HUES64 (cell line): ENCODE measurements at regions not wholly inside any gene's neighbourhood (a gene's known extent, or its start where the extent isn't known, plus 50 kb on each side); places are given as distances from the start of the nearest gene placed in this dataset.

Experiments
- H3K27ac ChIP-seq: 2 replicates; pipeline ENCODE4 v1.7.0; 2013; ENCODE audit warnings: low read depth, low read length, inconsistent platforms
- H3K27me3 ChIP-seq: 2 replicates; pipeline ENCODE4 v1.6.1; 2013; ENCODE audit warnings: mild to moderate bottlenecking, low read length; ENCODE audit not compliant: insufficient read depth
- H3K36me3 ChIP-seq: 2 replicates; pipeline ENCODE4 v1.6.1; 2013; ENCODE audit warnings: mild to moderate bottlenecking, low read length; ENCODE audit not compliant: insufficient read depth
- H3K4me1 ChIP-seq: 2 replicates; pipeline ENCODE4 v1.6.1; 2013; ENCODE audit warnings: mild to moderate bottlenecking, low read length, moderate library complexity; ENCODE audit not compliant: insufficient read depth
- H3K4me3 ChIP-seq: 2 replicates; pipeline ENCODE4 v1.5.1; 2013; ENCODE audit warnings: mild to moderate bottlenecking, low read length, moderate library complexity
- H3K9ac ChIP-seq: 2 replicates; pipeline ENCODE4 v1.6.1; 2013; ENCODE audit warnings: mild to moderate bottlenecking, low read depth, low read length
- H3K9me3 ChIP-seq: 2 replicates; pipeline ENCODE4 v1.6.1; 2013; ENCODE audit warnings: low read depth, low read length; ENCODE audit not compliant: insufficient read depth
- WGBS: fragments of 150-250, 120-280 bp; methylation state at CpG from one replicate; pipeline ENCODE4 v1.1.7; 2013; ENCODE audit warnings: missing lambda C conversion rate; 5-methylcytosine and 5-hydroxymethylcytosine counted together

DNA sequence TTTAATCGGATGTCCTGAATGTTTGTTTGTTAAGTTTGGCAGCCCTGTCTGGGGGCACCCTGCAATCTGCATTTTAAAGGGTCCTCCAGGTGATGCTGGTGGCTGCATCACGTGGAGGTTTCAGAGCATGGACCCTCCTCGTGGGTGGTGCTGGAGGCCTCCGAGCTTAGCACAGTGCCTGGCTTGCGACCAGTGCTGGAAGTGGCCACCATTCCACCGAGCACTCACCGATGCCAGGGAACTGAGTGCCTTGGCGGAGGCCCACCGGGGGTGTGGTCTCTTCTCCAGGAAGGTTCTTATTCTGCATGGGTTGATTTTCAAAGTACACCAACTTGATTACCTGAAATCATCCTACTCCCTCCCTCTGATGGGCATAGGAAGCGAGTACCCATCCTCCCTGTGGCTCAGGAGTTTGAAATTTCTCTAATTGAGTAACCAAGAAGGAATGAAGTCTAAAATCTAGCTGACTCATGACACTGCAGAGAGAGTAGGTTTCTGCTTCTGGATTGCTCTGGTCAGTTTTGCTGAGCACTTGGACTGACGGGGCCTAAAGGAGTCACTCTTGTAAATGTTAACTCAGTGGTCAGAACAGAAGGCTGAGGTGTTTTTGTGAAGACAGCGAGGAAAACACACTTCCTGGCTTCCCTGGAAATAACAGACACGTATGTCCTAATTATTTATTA is 58.1 kb upstream of the SLC66A3 start:
- no peaks in the 10 kb centered on the region for H3K4me1 ChIP-seq
- H3K4me3 ChIP-seq: no peak overlapping the region
- no peak overlapping the region for H3K9ac ChIP-seq
- H3K36me3 ChIP-seq: no peaks in the 10 kb centered on the region
- no peak overlapping the region for H3K27ac ChIP-seq
- H3K27me3 ChIP-seq: no peaks in the 10 kb centered on the region
- no peaks in the 10 kb centered on the region for H3K9me3 ChIP-seq
- 91% methylated on average over 11 of the region's 13 CpGs for WGBS

DNA sequence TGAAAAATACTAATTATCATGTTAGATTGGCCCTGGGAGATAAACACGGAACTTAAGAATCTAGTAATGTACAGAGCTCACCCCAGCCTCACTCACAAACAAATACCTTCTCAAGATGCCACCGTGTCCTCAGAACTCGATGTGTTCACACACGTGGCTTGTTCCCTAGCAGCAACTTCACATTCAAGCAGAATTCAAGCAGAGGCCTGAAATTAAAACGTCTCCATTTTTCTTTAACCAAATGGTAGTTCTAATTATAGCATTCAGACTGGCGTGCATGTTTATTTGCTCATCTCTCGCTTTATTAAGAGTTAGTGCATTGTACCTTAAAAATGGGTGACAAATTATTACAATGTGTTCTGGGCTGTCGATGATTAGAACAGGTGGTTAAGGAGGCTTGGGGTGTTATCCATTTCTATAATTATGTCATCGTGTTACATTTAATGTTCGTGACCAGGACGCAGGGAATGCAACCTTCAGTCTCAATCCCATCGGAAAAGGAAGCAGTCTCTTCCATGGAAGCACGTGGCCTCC is 57.3 kb upstream of the SLC66A3 start:
- H3K4me3 ChIP-seq: no peak overlapping the region

DNA sequence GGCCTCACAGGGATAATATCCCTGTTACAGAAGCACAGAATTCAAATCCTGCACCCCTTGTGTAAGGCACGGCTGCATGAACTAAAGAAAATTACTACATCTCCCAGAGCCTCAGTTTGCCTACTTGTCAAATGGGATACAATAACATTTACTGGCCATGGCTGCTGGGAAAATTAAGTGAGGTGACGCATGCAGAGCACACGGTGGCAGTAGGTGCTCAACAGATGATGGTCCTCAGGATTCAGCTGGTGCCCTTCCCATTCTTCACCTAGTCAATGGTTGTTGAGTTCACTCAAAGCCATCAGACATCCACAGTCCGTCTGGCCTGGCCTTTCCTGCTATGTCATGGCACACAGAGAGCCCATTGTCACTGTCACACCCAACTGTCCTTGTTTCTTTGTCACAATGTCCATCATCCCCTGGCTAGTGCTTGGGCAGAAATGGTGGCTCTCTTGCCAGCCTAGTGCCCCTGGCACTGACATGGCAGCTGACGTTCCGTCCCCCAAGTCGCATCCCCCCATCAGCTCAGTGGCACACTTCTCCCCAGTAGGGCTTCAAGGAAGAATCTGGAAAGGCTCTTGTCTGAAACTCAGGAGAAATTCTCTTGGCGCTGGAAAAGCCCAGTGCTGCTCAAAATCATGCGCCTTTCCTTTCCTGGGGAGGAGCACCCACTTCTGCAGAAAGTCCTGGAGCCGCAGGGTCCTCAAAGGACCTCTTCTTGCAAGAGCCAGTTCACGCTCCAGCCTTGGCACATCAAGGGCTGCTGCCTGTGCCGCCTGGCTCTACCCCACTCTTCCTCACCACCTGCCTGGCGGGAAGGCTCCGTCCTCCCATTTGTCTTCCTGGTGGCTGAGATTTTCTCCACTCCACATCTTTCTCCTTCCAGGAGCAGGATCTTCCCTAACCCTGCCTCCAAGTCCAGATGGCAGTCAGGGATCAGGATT is 55.9 kb upstream of the SLC66A3 start:
- 94% methylated on average over 14 of the region's 14 CpGs for WGBS
- Histone ChIP-seq H3K4me1 (no peaks in the 10 kb centered on the region), H3K36me3 (no peaks in the 10 kb centered on the region), H3K27ac (no peak overlapping the region), H3K27me3 (no peaks in the 10 kb centered on the region), H3K9me3 (no peaks in the 10 kb centered on the region), H3K9ac (no peak overlapping the region), H3K4me3 (no peak overlapping the region)

More for the DNA sequence above, 57.3 kb upstream of the SLC66A3 start:
- no peak overlapping the region for H3K9ac ChIP-seq
- WGBS: 92% methylated on average over 13 of the region's 13 CpGs
- H3K27ac ChIP-seq: no peak overlapping the region
- no peaks in the 10 kb centered on the region for H3K4me1 ChIP-seq
- no peaks in the 10 kb centered on the region for H3K36me3 ChIP-seq
- no peaks in the 10 kb centered on the region for H3K9me3 ChIP-seq
- H3K27me3 ChIP-seq: no peaks in the 10 kb centered on the region

DNA sequence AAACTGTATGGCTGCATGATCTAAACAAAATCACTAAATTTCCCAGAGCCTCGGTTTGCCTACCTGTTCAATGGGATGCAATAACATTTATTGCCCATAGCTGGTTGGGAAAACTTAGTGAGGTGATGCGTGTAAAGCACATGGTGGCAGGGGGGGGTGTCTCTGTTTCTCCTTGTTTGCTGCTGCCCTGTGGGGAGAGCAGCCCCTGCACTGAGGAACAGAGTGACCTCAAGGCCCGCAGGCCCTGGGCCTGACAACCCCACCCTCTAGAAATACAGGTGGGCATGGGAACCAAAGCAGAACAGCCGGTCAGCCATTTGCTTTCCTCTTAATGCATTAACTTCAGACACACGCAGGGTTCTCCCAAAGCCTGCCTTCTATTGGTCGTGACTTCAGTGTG is 55.1 kb upstream of the SLC66A3 start:
- 86% methylated on average over 6 of the region's 6 CpGs for WGBS
- Histone ChIP-seq H3K27ac (no peak overlapping the region), H3K9ac (no peak overlapping the region), H3K4me3 (no peak overlapping the region), H3K4me1 (no peaks in the 10 kb centered on the region), H3K36me3 (no peaks in the 10 kb centered on the region), H3K27me3 (no peaks in the 10 kb centered on the region), H3K9me3 (no peaks in the 10 kb centered on the region)

DNA sequence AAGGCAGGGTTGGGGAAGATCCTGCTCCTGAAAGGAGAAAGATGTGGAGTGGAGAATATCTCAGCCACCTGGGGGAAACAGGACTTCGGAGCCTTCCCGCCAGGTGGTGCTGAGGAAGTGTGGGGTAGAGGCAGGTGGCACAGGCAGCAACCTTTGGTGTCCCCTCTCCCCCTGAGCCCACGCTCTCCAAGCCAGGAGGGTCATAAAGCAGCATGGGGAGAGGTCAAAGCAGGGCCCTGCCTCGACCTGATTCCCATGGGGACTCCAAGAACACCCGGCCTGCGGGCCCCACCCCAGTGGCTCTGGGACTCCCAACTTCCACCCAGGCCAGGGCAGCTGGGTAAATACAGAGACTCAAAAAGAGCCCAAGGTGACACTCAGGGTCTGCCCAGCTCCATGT is 54.3 kb upstream of the SLC66A3 start:
- Histone ChIP-seq H3K27ac (no peak overlapping the region), H3K9ac (no peak overlapping the region), H3K36me3 (no peaks in the 10 kb centered on the region), H3K27me3 (no peaks in the 10 kb centered on the region), H3K4me3 (no peak overlapping the region), H3K9me3 (no peaks in the 10 kb centered on the region), H3K4me1 (no peaks in the 10 kb centered on the region)
- WGBS: 93% methylated on average over 6 of the region's 6 CpGs

DNA sequence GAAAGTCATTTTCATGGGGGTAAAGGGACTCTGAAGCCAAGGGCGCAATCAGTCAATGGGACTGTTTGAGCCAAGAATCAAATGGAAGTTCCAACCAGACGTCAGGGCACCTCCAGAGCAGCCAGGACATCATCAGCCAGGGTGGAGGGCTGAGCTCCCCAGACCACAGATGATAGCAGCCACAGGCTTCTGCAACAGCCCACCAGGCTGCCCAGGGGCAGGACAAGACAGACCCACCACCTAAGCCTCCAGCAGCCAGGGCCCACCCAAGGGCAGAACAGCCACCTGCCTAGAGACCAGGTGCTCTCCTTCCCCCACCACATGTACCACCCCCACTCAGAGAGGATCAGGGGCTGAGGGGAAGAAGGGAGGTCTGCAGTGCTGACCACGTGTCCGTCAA is 53.8 kb upstream of the SLC66A3 start:
- WGBS: 83% methylated on average over 4 of the region's 4 CpGs
- no peak overlapping the region for H3K9ac ChIP-seq

DNA sequence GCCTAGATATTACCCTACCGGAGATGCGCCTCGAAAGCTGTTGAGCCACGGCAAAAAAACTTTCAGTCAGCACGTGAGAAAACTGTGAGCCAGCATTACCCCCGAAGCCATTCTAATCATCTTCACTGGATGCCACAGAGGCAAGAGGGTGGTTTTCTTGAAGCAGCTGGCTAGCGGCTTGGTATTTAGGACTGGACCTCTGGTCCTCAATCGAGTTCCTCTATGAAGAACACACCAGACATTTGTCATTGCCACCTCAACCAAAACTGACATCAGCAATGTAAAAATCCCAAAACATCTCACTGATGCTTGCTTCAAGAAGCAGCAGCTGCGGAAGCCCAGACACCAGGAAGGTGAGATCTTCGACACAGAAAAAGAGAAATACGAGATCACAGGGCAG is 52.8 kb upstream of the SLC66A3 start:
- Histone ChIP-seq H3K36me3 (no peaks in the 10 kb centered on the region), H3K27me3 (no peaks in the 10 kb centered on the region), H3K4me3 (no peak overlapping the region), H3K27ac (no peak overlapping the region), H3K9ac (no peak overlapping the region), H3K9me3 (no peaks in the 10 kb centered on the region), H3K4me1 (no peaks in the 10 kb centered on the region)
- WGBS: 89% methylated on average over 11 of the region's 11 CpGs

More for the DNA sequence above, 53.8 kb upstream of the SLC66A3 start:
- no peak overlapping the region for H3K4me3 ChIP-seq
- no peak overlapping the region for H3K27ac ChIP-seq
- H3K9me3 ChIP-seq: no peaks in the 10 kb centered on the region
- H3K36me3 ChIP-seq: no peaks in the 10 kb centered on the region
- no peaks in the 10 kb centered on the region for H3K27me3 ChIP-seq
- no peaks in the 10 kb centered on the region for H3K4me1 ChIP-seq

DNA sequence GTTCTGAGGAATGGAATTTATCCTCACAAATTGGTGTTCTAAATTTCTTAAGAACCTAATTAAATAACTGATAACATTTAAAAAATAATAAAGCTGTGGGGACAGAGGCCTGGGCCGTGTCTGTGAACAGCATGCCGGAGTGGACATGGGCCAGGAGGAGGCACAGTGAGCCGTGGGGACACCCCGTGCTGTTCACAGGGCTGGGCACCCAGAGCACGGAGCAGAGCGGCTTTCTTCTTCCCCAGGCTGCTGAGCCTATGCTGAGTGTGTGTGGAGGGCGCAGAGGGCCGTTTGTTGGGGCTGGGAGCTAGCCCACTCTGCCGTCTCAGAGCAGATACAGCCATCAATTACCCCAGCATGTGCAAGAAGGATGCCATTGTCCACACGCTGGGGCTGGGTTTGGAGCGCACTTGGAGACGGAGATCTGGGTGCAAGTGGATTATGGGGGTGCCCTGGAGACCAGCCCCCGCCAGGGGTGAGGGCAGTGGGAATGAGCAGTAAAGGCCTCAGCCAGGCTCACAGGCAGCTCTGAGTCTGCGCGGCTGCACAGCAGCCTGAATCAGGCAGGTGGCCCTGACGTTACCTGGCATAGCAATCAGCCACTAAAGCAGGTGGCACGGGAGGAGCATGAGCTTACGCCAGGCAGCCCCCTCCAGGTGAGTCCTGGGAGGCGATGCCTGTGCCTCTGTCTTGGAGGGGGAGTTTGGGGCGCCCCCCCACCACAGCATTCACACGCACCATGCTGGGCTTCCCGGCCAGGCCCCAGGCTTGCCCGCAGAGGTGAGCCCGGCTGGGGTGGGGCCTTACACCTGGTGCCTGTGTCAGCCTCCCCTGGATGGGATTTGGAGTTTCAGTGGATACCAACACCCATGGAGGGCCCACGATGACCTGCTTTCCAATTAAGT is 52.1 kb upstream of the SLC66A3 start:
- no peak overlapping the region for H3K27ac ChIP-seq
- 94% methylated on average over 25 of the region's 25 CpGs for WGBS
- no peaks in the 10 kb centered on the region for H3K9me3 ChIP-seq
- no peak overlapping the region for H3K9ac ChIP-seq
- no peak overlapping the region for H3K4me3 ChIP-seq
- no peaks in the 10 kb centered on the region for H3K4me1 ChIP-seq
- no peaks in the 10 kb centered on the region for H3K36me3 ChIP-seq
- no peaks in the 10 kb centered on the region for H3K27me3 ChIP-seq

DNA sequence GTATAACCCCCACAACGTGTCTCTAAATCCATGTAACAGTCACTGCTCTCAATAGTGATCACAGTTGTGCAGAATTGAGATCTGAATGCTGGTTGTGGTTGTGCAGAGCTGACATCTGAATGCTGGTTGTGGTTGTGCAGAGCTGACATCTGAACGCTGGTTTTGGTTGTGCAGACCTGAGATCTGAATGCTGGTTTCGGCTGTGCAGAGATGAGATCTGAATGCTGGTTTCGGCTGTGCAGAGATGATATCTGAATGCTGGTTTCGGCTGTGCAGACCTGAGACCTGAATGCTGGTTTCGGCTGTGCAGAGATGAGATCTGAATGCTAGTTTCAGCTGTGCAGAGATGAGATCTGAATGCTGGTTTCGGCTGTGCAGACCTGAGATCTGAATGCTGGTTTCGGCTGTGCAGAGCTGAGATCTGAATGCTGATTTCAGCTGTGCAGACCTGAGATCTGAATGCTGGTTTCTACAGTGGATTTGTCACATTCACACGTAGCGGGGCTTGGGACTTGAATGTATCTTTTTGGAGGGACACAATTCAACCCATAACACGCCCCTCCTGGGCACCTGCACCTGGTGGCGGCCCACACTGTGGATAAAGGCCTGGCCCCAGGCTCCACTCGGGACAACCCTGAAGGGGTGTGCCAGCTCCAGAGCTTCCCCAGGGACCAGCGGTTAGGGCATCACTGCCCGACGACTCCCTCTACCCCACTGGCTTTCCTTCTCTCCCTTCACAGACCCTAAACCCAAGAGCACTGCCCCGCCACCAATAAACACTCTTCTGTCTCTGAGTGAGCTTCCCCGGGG is 51.1 kb upstream of the SLC66A3 start:
- 90% methylated on average over 18 of the region's 18 CpGs for WGBS
- no peaks in the 10 kb centered on the region for H3K4me1 ChIP-seq
- H3K4me3 ChIP-seq: no peak overlapping the region
- no peak overlapping the region for H3K9ac ChIP-seq
- H3K27ac ChIP-seq: no peak overlapping the region
- no peaks in the 10 kb centered on the region for H3K9me3 ChIP-seq
- H3K27me3 ChIP-seq: no peaks in the 10 kb centered on the region
- H3K36me3 ChIP-seq: no peaks in the 10 kb centered on the region
